ENCODE measurements at regions not wholly inside any gene's neighbourhood (a gene's known extent, or its start where the extent isn't known, plus 50 kb on each side); places are given as distances from the start of the nearest gene placed in this dataset.

DNA sequence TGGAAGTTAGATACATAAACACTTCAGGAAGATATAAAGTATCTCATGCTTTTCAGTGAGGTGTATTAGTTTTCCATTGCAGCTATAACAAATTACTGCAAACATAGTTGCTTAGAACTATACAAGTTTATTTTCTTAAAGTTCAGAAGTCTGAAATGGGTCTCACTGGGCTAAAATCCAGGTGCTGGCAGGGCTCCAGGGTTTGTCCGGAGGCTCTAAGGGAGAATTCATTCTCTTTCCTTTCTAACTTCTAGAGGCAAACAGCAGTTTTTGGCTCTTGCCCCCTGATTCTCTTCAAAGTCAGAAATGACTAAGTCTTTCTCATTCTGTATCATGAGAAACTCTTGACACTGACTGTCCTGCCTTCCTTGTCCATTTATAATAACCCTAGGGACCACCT lies 138.8 kb downstream of the AASDHPPT start:
- Histone ChIP-seq H3K36me3 (ENCODE audit: control insufficient read depth, insufficient read depth, low read length) (no peaks in the 10 kb centered on the region), H3K4me2 (ENCODE audit: insufficient read depth, low read length) (no peak overlapping the region), H3K9ac (ENCODE audit: insufficient read depth in 1 of 2, low read depth in 2 of 2, low read length in 2 of 2) (no peak overlapping the region), H3K4me3 (no peak overlapping the region), H2AFZ (ENCODE audit: low read depth, low read length) (no peak overlapping the region), H3K27me3 (ENCODE audit: control insufficient read depth in 2 of 2, insufficient read depth in 2 of 2, low read length in 2 of 2) (no peaks in the 10 kb centered on the region), H3K4me1 (replicated peaks in 1 of 2; ENCODE audit: control insufficient read depth in 2 of 2, insufficient read depth in 2 of 2, low read length in 2 of 2) (no peaks in the 10 kb centered on the region), H4K20me1 (replicated peaks; ENCODE audit: control insufficient read depth, insufficient read depth, low read length) (no peaks in the 10 kb centered on the region), H3K9me1 (ENCODE audit: control insufficient read depth, insufficient read depth, low read length) (no peaks in the 10 kb centered on the region), H3K27ac (ENCODE audit: extremely low read depth, low read depth, low read length) (no peak overlapping the region), H3K9me3 (replicated peaks; ENCODE audit: control insufficient read depth, insufficient read depth, low read depth, low read length) (no peaks in the 10 kb centered on the region; the same call in 1 of the 2 replicates), H3K79me2 (ENCODE audit: control insufficient read depth, insufficient read depth, low read length) (no peaks in the 10 kb centered on the region)
- no TSS peak for BruUV-seq (replicated peaks)
- TF ChIP-seq, protein P1, sequence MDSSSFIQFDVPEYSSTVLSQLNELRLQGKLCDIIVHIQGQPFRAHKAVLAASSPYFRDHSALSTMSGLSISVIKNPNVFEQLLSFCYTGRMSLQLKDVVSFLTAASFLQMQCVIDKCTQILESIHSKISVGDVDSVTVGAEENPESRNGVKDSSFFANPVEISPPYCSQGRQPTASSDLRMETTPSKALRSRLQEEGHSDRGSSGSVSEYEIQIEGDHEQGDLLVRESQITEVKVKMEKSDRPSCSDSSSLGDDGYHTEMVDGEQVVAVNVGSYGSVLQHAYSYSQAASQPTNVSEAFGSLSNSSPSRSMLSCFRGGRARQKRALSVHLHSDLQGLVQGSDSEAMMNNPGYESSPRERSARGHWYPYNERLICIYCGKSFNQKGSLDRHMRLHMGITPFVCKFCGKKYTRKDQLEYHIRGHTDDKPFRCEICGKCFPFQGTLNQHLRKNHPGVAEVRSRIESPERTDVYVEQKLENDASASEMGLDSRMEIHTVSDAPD (CRISPR knock-in tag; IDR thresholded peaks at IDR 0.05), result no peak
- no peak for TF ChIP-seq MTA3 (IDR thresholded peaks at IDR 0.05; ENCODE audit: borderline replicate concordance)
- no peak for TF ChIP-seq FOXA3 (CRISPR knock-in tag; conservative IDR thresholded peaks at IDR 0.05 in 1 of 2, IDR thresholded peaks at IDR 0.05 in 1 of 2)
- TF ChIP-seq, protein P2, sequence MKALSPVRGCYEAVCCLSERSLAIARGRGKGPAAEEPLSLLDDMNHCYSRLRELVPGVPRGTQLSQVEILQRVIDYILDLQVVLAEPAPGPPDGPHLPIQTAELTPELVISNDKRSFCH (CRISPR knock-in tag; IDR thresholded peaks at IDR 0.05), result no peak
- TF ChIP-seq, protein P2 (tag; IDR thresholded peaks at IDR 0.05), result no peak
- TF ChIP-seq CREB1 (IDR thresholded peaks at IDR 0.05), result no peak
- no peak for TF ChIP-seq CREB1 (CRISPR knock-in tag; IDR thresholded peaks at IDR 0.05)
- no peak for TF ChIP-seq ZFP36 (IDR thresholded peaks at IDR 0.05; ENCODE audit: low read depth, low read length, partially characterized antibody)
- TF ChIP-seq, protein P3, sequence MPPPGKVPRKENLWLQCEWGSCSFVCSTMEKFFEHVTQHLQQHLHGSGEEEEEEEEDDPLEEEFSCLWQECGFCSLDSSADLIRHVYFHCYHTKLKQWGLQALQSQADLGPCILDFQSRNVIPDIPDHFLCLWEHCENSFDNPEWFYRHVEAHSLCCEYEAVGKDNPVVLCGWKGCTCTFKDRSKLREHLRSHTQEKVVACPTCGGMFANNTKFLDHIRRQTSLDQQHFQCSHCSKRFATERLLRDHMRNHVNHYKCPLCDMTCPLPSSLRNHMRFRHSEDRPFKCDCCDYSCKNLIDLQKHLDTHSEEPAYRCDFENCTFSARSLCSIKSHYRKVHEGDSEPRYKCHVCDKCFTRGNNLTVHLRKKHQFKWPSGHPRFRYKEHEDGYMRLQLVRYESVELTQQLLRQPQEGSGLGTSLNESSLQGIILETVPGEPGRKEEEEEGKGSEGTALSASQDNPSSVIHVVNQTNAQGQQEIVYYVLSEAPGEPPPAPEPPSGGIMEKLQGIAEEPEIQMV (tag; conservative IDR thresholded peaks at IDR 0.05; ENCODE audit: low read depth), result no peak
- TF ChIP-seq KDM4B (IDR thresholded peaks at IDR 0.05; ENCODE audit: borderline replicate concordance in 2 of 2, low read depth in 1 of 2), result no peak
- TF ChIP-seq ZBTB7A (IDR thresholded peaks at IDR 0.05; ENCODE audit: borderline replicate concordance, control insufficient read depth, low read depth, low read length), result no peak
- TF ChIP-seq SIX5 (IDR thresholded peaks at IDR 0.05; ENCODE audit: borderline replicate concordance in 1 of 2, insufficient read depth in 1 of 2, low read depth in 1 of 2, low read length in 2 of 2), result no peak
- no peak for TF ChIP-seq NRF1 (conservative IDR thresholded peaks at IDR 0.05 in 1 of 2, IDR thresholded peaks at IDR 0.05 in 1 of 2)
- TF ChIP-seq MAFK (IDR thresholded peaks at IDR 0.05; ENCODE audit: low read length), result no peak
- no peak for TF ChIP-seq CHD4 (IDR thresholded peaks at IDR 0.05; ENCODE audit: insufficient read depth, insufficient replicate concordance, low read depth, low read length, poor library complexity, severe bottlenecking)
- in situ Hi-C loops (cut with MboI), result no loop called here
- 0% methylated on average over 1 of the region's 1 CpG for WGBS (ENCODE audit: insufficient coverage, low coverage, missing lambda C conversion rate)
- no peak for FAIRE-seq
- CTCF ChIA-PET (ENCODE audit: low intra/inter-chr PET ratio), result no interaction called here
- DNase-seq (ENCODE audit: extremely low read depth in 1 of 4, low spot score in 3 of 4), result no peak
- no peak for ATAC-seq
- intact Hi-C loops (cut with micrococcal nuclease), result no loop called here
- POLR2A ChIA-PET, result no interaction called here

All from K562 (cell line).